Left lobe of liver (tissue), 2 donors: ENCODE measurements at regions not wholly inside any gene's neighbourhood (a gene's known extent, or its start where the extent isn't known, plus 50 kb on each side); places are given as distances from the start of the nearest gene placed in this dataset.
"Not testable (repeated sequence)": the region's sequence is repeated elsewhere in the genome, so short reads cannot be mapped to it uniquely, and the experiment has no call there.

Source experiments
- ATAC-seq: fragments of 200-7000 bp; cut with Tn5 transposase; one replicate; pipeline ENCODE4 v1.9.1; 2020; ENCODE audit warnings: mild to moderate bottlenecking, moderate library complexity
- DNase-seq: peaks from one replicate; pipeline ENCODE4 v3.0.0-alpha.2; 2020; ENCODE audit warnings: low spot score
- donor health status: DM: no; HTN: no; CAD: no; lungs with moderate emphysema.
- donor health status: DM: no; HTN: yes; CAD: no.

DNA sequence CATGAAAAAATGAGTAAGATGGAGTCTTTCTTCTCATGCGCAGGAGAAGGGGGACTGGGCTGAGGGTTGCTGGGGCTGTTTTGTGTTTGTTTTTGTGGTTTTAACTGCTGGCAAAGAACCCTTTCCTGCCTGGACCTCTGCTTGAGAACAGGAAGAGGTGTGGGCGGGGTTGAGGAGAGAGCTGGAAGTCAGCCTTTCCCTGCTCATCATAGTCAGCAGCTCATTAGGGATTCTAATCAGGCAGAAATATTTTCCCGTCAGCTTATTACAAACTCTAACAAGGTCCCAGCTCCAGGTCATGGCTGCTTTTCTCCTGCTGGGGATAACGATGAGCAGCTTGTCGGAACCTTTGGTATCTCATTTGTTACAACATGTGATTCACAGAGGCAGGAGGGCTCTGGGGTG, 185.0 kb upstream of the NRXN3 start:
- ATAC-seq (no peak), DNase-seq (no peak)

DNA sequence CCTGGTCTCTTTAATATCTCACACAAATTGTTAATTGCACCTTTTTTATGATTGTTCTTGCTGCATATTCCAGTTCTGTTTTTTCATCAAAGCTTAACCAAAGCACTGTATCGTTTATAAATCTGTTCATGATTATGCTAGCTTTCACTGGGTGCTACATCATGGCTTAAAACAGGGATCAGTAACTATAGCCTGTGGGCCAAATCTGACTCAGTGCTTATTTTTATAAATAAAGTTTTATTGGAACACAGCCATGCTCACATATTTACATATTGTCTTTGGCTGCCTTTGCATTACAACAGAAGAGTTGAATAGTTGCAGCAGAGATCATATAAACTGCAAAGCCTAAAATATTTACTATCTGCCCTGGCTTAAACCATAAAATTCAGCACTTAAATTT, 183.4 kb upstream of the NRXN3 start:
- DNase-seq (no peak), ATAC-seq (no peak)

DNA sequence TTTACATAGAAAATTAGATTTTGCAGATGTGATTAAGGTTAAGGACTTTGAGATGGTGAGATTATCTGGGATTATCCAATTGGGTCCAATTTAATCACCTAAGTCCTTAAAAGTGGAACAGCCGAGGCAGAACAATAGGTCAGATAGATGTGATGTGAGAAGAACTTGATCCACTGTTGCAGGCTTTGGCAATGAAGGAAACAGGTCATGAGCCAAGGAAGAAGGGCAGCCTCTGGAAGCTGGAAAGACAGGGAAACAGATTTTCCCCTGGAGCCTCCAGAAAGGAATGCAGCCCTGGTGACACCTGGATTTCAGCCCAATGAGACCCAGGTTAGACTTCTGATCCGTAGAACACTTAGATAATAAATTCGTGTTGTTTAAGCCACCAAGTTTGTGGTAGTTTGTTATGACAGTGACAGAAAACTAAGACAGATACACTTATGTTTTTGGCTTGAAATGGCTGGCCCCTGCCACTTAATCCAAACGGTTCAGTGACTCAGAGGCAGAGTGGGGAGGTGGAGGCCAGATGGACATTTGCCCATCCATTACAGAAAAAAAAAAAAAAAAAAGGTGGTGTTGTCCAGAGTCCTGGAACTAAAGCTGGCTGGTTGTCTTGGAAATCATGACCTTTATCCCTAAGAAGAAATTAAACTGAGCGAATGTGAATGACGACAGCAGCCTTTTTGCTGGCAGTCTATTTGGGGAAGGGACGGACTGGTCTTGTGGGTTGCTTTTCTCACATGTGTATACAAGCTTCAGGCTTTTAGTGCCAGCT, 181.9 kb upstream of the NRXN3 start:
- ATAC-seq (no peak), DNase-seq (no peak)

DNA sequence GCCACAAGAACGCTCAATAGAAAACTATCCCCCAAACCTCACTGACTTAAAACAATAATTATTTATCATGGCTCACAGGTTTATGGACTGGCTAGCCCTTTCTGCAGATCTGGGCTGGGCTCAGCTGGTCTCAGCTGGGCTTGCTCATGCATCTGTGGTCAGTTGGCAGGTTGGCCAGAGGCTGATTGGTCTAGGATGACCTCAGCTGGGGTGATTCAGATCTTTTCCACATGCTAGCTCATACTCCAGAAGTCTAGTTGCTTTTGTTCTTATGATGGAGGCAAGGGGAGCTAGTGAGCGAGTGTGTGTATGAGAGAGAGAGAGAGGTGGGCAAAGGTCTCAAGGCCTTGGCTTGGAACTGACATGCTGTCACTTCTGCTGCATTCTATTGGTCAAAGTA, 181.2 kb upstream of the NRXN3 start:
- no peak for DNase-seq
- ATAC-seq: no peak

DNA sequence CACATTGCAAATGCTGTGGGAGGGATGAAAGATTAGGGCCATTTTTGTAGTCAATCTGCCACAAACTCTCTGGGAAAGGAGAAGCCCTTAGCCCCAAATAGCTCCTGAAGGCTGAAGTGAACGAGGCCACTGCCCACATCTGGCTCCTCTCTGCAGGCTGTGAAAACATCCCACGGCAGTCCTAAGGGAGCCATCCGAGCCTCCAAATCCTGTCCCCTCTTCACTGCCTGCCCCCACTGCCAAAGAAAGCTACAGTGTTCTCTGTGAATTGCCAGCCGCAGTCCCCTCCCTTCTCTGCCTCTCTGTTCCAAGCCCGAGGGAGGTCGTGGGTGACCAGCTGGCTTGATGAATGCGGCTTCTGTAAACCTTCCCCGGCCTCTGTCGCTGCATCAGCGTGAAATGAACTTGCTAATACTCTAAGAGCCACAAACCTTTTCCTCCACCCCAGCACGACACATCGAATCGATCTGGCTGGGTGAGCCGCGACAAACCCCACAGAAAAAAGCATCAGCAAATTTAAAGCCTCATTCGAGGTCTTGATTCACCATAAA, 180.7 kb upstream of the NRXN3 start:
- ATAC-seq: no peak
- no peak for DNase-seq

DNA sequence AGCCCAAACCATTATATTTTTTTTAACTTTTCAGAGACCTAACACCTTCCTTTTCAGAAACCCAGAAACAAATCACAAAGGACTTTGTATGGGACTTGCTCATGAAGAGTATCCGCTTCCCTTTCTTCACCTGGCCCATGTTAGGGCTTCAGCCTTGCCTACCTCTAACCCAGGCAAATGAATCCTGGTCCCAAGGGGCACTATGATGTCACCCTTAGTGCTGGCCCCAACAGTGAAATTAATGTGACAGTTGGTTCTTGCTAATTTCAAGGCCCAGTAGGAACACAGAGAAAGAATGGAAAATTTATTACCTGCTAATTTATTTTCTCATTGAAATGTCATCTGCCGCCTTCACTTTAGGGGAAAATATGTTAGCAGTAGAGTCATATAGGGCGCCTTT, 179.8 kb upstream of the NRXN3 start:
- no peak for ATAC-seq
- no peak for DNase-seq

DNA sequence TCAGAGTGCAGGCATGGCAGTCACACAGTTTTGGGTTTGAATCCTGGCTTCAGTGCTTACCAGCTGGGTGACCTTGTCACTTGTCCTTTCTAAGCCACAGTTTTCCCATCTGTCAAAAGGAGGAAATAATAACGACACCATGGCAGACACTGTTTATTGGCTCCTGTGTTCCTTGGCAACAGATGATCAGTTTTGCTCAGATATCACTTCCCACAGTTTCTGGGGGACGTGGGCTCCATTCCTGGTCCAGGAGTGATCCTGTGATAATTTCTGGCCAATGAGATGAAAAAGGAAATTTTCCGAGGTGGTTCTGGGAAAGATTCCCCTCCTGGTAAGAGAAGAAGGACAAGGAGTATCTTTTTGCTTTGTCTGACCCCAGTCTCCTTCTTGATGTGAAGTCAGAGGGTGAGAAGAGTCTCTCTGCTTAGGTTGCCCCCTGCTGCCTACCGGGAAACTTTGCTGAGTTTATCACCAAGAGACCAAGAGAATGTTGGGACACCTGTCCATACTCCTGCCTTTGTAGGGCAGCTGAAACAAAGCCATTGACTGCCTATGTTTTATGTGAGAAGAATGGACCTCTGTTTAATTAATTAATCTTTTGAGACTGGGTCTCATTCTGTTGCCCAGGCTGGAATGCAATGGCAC, 178.9 kb upstream of the NRXN3 start:
- ATAC-seq (no peak), DNase-seq (no peak)

DNA sequence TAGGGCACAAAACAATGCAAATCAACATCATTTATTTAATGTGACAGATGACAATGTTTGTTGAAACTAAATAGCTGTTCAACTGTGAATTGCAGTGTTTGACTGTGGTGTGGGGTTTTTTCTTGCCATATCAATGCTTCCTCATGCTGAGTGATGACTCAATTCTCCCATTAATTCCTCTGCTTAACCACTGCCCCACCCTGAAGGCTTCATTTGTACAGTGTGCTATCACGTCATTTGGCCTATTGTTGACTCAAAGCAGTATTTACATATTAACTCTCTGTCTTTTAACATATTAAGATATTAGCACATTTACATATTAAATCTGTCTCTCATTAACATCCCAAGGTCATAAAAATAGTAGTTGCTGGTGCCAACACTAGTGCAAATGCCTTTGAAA, 164.8 kb upstream of the NRXN3 start:
- DNase-seq: no peak
- no peak for ATAC-seq

DNA sequence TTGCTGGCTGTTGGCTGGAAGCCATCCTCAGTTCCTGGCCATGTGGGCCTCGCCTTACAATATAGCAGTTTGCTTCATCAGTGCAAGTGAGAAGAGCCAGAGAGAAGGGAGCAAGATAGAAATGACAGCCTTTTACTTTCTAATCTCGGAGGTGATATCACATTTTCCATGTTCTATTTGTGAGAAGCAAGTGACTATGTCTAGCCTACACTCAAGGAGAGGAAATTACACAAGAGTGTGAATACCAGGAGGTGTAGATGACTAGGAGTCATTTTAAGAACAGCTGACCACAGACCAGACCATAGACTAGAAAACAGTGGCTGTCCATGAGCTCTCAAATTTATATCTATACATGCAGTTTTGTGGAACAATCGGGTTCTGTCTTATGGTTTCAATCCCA, 163.0 kb upstream of the NRXN3 start:
- no peak for ATAC-seq
- DNase-seq: no peak

DNA sequence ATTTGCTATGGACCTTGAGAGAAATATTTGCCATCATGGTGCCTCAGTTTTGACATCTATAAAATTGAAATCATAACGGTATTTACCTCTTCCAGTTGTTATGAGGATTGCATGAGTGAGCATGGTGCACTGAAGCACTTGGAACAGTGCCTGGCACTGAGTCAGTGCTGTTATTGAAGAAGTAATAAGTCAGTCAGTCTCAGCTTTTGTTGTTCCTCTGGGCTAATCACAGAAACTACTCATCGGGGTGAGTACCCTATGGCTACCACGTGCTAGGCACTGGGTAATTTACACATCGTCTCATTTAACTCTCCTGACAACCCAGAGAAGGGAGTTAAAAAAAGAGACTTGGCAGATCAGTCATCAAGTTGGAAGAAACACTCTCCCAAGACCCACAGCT, 159.5 kb upstream of the NRXN3 start:
- DNase-seq (no peak), ATAC-seq (no peak)

DNA sequence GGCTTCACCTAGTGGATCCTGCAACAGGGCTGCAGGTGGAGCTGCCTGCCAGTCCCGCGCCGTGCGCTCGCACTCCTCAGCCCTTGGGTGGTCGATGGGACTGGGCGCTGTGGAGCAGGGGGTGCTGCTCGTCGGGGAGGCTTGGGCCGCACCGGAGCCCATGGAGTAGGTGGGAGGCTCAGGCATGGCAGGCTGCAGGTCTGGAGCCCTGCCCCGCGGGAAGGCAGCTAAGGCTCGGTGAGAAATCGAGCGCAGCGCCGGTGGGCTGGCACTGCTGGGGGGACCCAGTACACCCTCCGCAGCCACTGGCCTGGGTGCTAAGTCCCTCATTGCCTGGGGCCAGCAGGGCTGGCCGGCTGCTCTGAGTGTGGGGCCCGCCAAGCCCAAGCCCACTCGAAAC, 156.3 kb upstream of the NRXN3 start:
- DNase-seq, ATAC-seq: not testable (repeated sequence)

DNA sequence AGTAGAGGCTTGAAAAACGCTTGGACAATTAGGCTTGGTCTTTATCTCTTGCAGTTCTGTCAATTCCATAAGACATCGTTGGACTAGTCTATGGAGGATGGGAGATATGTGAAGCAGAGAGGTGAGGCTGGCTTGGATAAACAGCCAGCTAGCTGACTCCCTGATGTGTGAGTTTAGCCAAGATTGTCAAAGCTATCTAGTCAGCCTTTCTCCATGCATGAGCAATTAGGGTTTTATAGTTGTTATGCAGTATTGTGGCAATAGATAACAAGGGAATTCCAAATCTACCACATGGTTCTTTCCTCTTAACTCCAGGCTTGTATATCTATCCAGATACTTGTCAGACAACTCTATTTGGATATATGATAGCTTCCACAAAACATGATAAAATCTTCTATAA, 153.6 kb upstream of the NRXN3 start:
- DNase-seq (no peak), ATAC-seq (no peak)

DNA sequence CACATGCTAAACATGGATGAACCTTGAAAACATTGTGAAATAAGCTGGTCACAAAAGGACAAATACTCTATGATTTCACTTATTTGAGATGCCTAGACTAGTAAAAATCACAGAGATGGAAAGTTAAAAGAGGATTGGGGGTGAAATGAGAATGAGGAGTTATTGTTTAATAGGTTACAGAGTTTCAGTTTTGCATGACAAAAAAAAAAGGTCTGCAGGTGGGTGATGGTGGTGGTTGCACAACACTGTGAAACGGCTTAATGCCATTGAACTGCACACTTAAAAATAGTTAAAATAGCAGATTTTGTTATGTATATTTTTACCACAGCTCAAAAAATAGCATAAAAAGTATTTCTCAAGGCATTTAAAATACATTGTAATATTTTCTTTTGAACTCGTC, 151.9 kb upstream of the NRXN3 start:
- no peak for DNase-seq
- ATAC-seq: no peak

DNA sequence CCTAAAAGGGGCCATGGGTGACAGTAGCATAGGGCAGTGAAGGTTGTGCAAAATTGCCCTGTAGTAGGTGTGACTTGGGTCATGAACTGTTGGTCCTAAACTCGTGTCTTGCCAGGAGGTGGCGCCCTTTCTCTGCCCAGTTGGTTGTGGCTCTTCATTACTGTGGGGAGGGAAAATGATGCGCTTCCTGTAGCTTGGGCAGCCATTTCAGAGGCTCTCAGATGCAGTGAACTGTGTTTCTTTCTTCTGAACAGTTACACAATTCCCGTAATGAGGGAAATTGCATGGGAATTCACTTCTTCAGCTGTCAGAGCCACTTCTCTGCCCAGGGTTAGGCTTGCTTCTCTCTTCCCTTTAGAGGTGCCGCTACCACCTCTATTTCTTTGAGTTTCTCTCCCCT, 148.1 kb upstream of the NRXN3 start:
- DNase-seq: no peak
- peak; percentile 75 for ATAC-seq

DNA sequence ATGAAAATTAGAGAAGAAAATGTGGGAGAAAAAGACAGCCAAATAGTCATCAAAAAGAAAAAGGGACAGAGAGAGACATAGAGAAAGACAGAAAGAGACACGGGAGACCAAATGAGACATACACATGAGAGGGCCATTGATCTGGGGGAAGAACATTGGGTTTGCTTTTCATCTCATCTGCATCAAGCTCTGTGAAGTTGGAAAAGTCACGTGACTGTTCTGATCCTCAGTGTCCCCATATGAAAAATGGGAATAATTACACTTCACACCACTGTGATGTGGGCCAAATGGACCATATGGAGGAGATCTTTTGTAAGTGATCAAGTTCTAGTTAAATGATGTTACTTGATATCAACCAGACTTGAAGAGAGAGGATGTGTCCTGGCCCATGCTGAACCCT, 147.1 kb upstream of the NRXN3 start:
- no peak for ATAC-seq
- no peak for DNase-seq

DNA sequence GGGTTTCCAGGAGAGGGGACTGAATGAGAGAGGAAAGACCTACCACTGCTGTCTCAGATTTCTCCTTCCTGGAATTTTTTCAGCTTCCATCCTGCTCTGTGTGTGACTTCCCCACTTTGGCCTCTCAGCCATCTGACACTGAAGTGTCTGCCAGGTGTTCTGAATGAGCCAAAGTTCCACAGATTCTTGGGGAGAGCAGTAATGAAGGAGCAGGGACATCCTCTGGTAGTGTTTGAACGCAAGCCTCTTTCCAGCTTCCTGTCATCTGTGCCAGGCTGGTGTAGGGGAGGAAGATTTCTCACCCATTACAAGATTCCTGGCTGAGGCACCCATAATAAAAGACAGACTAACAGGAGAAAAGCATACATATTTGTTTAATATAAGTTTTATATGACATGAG, 141.7 kb upstream of the NRXN3 start:
- no peak for ATAC-seq

DNA sequence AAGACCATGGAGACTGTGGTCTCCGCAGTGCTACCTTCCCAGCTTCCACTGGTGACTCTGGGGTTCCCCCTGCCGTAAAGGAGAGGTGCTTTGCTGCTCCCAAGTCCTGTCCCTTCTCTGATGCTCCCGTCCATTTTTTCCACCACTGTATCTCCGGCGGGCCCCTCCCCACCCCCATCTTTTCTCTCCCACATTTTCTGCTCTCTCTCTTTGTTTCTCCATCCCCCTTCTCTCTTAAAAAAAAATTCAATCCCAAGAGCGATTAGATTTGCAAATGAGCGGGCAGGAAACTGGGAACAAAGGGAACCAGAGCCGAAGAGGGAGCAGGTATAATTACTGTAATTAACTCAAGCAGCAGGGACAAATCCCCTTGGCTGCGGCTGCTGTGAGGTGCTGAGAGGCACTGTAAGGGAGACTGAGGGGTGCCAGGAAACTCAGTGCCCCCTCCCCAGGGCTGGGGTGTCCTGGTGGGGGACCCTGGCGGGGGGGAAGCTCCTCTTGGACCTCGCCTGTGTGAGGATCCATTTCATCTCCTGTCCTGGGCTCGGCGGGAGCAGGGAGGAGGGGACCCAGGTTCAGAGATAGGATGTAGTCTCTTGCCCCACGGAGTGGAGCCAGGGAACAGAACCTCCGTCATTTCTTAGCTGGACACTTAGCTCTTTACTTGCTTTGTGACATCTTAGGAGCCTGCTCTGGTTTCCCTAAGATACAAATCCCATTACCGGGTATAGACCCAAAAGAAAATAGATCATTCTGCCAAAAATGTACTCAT, 140.4 kb upstream of the NRXN3 start:
- ATAC-seq (no peak), DNase-seq (no peak)

More for the DNA sequence above, 141.7 kb upstream of the NRXN3 start:
- no peak for DNase-seq

DNA sequence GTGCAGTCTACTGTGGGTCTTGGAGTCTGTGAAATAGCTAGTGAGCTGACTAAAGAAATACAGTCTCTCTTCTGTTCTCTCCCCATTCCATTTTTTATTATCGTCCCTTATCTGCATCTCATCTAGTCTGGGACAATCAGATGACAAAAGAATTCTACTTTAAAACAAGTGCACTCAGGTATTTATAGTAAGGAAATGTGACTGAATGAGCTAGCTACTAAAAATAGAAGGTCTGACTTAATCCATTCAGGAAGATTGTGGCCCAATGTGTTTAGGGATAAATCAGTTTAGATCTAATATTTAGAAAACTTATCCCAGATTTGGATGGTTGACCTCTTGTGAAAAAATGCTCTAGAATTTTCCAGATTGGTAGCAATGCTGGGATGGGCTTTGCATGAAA, 126.8 kb upstream of the NRXN3 start:
- ATAC-seq: no peak
- DNase-seq: no peak

DNA sequence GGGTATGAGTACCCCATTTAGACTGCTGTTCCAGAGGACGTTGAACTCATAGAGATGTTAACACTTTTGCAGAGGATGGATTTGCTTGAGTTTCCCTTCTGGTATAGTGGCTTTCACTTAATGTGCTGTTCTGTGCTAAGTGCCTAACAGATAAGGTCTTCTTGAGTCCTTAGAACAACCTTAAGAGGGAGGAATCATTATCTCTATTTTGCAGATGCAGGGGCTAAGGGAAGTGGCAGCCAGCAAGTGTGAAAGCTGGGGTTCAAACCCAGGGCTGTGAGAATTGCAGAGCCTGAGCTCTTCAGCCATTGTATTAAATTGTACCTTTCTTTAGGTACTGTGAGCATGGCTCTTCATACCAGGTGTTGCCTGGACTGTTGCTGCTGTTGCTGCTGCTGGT, 122.1 kb upstream of the NRXN3 start:
- ATAC-seq: no peak
- no peak for DNase-seq

DNA sequence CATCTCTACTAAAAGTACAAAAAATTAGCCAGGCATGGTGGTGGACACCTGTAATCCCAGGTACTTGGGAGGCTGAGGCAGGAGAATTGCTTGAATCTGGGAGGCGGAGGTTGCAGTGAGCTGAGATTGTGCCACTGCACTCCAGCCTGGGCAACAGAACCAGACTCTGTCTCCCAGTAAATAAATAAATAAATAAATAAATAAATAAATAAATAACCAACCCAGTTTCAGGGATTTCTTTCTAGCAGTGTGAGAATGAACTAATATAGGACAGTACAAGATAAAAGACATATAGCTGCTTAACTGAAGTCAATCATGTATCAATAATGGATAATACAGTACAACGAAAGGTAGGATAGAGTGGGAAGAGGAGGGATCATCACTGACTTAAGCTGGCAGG, 113.3 kb upstream of the NRXN3 start:
- DNase-seq, ATAC-seq: not testable (repeated sequence)

DNA sequence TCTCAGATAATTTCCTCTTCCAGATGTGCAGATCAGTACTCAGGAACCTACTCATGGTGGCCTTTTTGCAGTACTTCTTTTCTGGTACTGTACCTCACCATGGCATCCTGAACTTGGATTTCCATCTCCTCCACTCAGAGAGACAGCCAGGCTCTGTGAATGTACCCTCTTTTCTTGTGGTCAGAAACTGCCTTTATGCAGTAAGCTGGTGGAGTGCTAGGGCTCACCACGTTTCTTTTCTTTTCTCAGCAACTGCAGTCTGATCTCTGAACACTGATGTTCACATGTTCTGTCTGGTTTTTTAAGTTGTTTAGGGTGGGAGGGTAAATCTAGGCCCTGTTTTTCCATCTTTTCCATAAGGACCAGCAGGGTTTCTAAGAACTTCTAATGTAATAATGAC, 99.8 kb upstream of the NRXN3 start:
- DNase-seq (no peak), ATAC-seq (no peak)

DNA sequence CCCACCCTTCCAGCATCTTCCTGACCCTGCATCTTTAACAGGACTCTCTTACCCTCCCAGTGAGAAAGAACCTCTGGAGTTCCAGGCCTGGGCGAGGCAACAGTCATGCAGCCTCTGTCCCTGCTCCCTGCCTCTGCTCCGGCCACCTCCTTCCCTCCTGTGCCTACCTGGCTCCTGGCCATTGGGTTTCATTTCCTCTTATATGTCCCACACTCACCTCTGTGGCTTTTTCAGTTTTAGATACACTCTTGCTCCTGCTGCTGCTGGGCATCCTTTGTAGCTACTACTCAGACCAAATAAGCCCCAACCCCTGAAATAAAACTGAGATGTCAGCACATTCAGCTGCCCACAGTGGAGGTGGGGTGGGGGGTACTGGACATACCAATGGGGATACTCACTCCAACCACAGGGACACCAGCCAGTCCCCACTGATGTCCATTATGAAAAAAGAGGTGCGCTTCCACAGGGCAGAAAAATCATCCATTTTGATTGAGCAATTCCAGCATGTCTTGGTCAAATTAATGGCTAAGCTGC, 99.1 kb upstream of the NRXN3 start:
- ATAC-seq: no peak
- no peak for DNase-seq
